ENCODE measurements at regions not wholly inside any gene's neighbourhood (a gene's known extent, or its start where the extent isn't known, plus 50 kb on each side); places are given as distances from the start of the nearest gene placed in this dataset.
"Not testable (repeated sequence)": the region's sequence is repeated elsewhere in the genome, so short reads cannot be mapped to it uniquely, and the experiment has no call there.

GRCh38 chr21:18834121-18834520 is 430.5 kb upstream of the TMPRSS15 start:
- not testable (repeated sequence) for TF ChIP-seq CTCF (IDR thresholded peaks at IDR 0.05); POLR2AphosphoS5 (IDR thresholded peaks at IDR 0.05; ENCODE audit: low read depth, low read length); REST (IDR thresholded peaks at IDR 0.05; ENCODE audit: insufficient read depth in 1 of 2, low read depth in 2 of 2, low read length in 1 of 2)
